Gastroesophageal sphincter (tissue), 3 donors: ENCODE measurements at regions not wholly inside any gene's neighbourhood (a gene's known extent, or its start where the extent isn't known, plus 50 kb on each side); places are given as distances from the start of the nearest gene placed in this dataset.

ENCODE experiments used
- EP300 ChIP-seq: sonication (generic); formaldehyde crosslinking; IDR thresholded peaks from one replicate; pipeline ENCODE4 v1.6.1; 2017; ENCODE audit warnings: antibody characterized with exemption, mild to moderate bottlenecking
- POLR2A ChIP-seq, 2 donors: fragments of 450-650 bp; IDR thresholded peaks; one replicate each; pipeline ENCODE4 v1.6.1; 2017; ENCODE audit warnings: antibody characterized with exemption in 2 of 2, mild to moderate bottlenecking in 2 of 2, moderate library complexity in 1 of 2
- POLR2AphosphoS5 ChIP-seq: sonication (generic); formaldehyde crosslinking; IDR thresholded peaks from one replicate; pipeline ENCODE4 v1.6.1; 2017; ENCODE audit warnings: antibody characterized with exemption
- TF ChIP-seq, protein P1 (sequence below), 4 experiments: fragments of 200-600 bp in 2 of 4; fragments of 450-650 bp in 2 of 4; sonication (generic) in 1 of 4; IDR thresholded peaks; one replicate each; pipeline ENCODE4 v1.5.1; 2017 to 2019; ENCODE audit warnings: antibody characterized with exemption in 4 of 4, mild to moderate bottlenecking in 2 of 4, moderate library complexity in 2 of 4

DNA sequence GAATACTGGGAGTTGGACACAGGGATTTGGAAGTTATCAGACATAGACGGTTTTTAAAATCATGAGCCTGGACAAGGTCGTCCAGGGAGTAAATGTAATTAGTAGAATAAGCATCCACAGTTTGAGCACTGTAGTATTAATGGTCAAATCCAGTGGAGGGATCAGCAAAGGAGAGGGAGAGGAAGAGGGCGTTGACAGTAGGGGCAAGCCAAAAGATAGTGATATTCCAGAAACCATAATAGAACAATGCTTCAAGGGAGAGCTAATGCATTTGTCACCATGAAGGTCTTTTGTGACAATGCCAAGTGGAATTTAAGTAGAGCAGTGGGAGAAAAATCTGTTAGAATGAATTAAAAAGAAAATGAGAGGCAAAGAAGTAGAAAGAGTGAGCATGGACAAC lies 68.9 kb upstream of the SLC5A12 start:
- TF ChIP-seq POLR2A (IDR thresholded peaks at IDR 0.05) (no peak), EP300 (no peak), POLR2AphosphoS5 (no peak)
- TF ChIP-seq, protein P1, sequence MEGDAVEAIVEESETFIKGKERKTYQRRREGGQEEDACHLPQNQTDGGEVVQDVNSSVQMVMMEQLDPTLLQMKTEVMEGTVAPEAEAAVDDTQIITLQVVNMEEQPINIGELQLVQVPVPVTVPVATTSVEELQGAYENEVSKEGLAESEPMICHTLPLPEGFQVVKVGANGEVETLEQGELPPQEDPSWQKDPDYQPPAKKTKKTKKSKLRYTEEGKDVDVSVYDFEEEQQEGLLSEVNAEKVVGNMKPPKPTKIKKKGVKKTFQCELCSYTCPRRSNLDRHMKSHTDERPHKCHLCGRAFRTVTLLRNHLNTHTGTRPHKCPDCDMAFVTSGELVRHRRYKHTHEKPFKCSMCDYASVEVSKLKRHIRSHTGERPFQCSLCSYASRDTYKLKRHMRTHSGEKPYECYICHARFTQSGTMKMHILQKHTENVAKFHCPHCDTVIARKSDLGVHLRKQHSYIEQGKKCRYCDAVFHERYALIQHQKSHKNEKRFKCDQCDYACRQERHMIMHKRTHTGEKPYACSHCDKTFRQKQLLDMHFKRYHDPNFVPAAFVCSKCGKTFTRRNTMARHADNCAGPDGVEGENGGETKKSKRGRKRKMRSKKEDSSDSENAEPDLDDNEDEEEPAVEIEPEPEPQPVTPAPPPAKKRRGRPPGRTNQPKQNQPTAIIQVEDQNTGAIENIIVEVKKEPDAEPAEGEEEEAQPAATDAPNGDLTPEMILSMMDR (IDR thresholded peaks at IDR 0.05): no peak
